GM23338 (cell line): ENCODE measurements at regions not wholly inside any gene's neighbourhood (a gene's known extent, or its start where the extent isn't known, plus 50 kb on each side); places are given as distances from the start of the nearest gene placed in this dataset.

Source experiments
- CREB1 ChIP-seq: fragments of 250-450 bp; sonication (Bioruptor Pico); IDR thresholded peaks from 2 replicates; pipeline ENCODE4 v1.5.0; 2020; ENCODE audit warnings: low read depth, mild to moderate bottlenecking, moderate library complexity
- ETS1 ChIP-seq: IDR thresholded peaks from 2 replicates; pipeline ENCODE4 v1.6.1; 2016; ENCODE audit warnings: antibody characterized with exemption
- EZH2 ChIP-seq: fragments of 200-600 bp; sonication (generic); IDR thresholded peaks from one replicate; pipeline ENCODE4 v1.8.0; 2017; ENCODE audit warnings: antibody characterized with exemption, mild to moderate bottlenecking, low read depth; ENCODE audit not compliant: unreplicated experiment
- EZH2phosphoT487 ChIP-seq: fragments of 200-600 bp; sonication (generic); IDR thresholded peaks from one replicate; pipeline ENCODE4 v1.8.1; 2018; ENCODE audit warnings: antibody characterized with exemption; ENCODE audit not compliant: unreplicated experiment
- JUNB ChIP-seq: IDR thresholded peaks from one replicate; pipeline ENCODE4 v1.6.1; 2016; ENCODE audit warnings: antibody characterized with exemption; ENCODE audit not compliant: unreplicated experiment
- NANOG ChIP-seq: IDR thresholded peaks from 2 replicates; pipeline ENCODE4 v1.6.1; 2016; ENCODE audit warnings: antibody characterized with exemption, borderline replicate concordance
- POLR2AphosphoS5 ChIP-seq: IDR thresholded peaks from 2 replicates; pipeline ENCODE4 v1.6.1; 2016; ENCODE audit warnings: antibody characterized with exemption, low read depth
- REST ChIP-seq: IDR thresholded peaks from one replicate; pipeline ENCODE4 v1.6.1; 2018; ENCODE audit warnings: antibody characterized with exemption; ENCODE audit not compliant: unreplicated experiment
- STAT1 ChIP-seq: IDR thresholded peaks from one replicate; pipeline ENCODE4 v1.6.1; 2016; ENCODE audit warnings: antibody characterized with exemption; ENCODE audit not compliant: unreplicated experiment
- ZNF114 ChIP-seq: fragments of 250-450 bp; sonication (Bioruptor Pico); IDR thresholded peaks from 2 replicates; pipeline ENCODE4 v1.5.0; 2020; ENCODE audit warnings: mild to moderate bottlenecking, moderate library complexity
- ZNF331 ChIP-seq: fragments of 250-450 bp; sonication (Bioruptor Pico); IDR thresholded peaks from 2 replicates; pipeline ENCODE4 v1.5.0; 2020; ENCODE audit warnings: low read depth, mild to moderate bottlenecking, moderate library complexity
- ZNF462 ChIP-seq: fragments of 250-450 bp; sonication (Bioruptor Pico); IDR thresholded peaks from 2 replicates; pipeline ENCODE4 v1.5.0; 2020; ENCODE audit warnings: mild to moderate bottlenecking, moderate library complexity
- TF ChIP-seq, protein P1 (sequence below), 2 experiments: fragments of 200-600 bp in 1 of 2; sonication (generic) in 1 of 2; conservative IDR thresholded peaks; 2 replicates each; pipeline versions ENCODE4 v1.5.1 to v1.6.1; 2016 to 2017; ENCODE audit warnings: antibody characterized with exemption in 2 of 2, low read depth in 2 of 2, mild to moderate bottlenecking in 2 of 2, moderate library complexity in 1 of 2

GRCh38 chr1:94633051-94633450 is 91.5 kb upstream of the F3 start:
- TF ChIP-seq JUNB (no peak), REST (no peak), POLR2AphosphoS5 (no peak), EZH2phosphoT487 (no peak), EZH2 (no peak), ETS1 (no peak), CREB1 (CRISPR knock-in tag) (no peak), ZNF114 (CRISPR knock-in tag) (no peak), NANOG (no peak), ZNF331 (CRISPR knock-in tag) (no peak), STAT1 (no peak), ZNF462 (CRISPR knock-in tag) (no peak)
- TF ChIP-seq, protein P1, sequence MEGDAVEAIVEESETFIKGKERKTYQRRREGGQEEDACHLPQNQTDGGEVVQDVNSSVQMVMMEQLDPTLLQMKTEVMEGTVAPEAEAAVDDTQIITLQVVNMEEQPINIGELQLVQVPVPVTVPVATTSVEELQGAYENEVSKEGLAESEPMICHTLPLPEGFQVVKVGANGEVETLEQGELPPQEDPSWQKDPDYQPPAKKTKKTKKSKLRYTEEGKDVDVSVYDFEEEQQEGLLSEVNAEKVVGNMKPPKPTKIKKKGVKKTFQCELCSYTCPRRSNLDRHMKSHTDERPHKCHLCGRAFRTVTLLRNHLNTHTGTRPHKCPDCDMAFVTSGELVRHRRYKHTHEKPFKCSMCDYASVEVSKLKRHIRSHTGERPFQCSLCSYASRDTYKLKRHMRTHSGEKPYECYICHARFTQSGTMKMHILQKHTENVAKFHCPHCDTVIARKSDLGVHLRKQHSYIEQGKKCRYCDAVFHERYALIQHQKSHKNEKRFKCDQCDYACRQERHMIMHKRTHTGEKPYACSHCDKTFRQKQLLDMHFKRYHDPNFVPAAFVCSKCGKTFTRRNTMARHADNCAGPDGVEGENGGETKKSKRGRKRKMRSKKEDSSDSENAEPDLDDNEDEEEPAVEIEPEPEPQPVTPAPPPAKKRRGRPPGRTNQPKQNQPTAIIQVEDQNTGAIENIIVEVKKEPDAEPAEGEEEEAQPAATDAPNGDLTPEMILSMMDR (conservative IDR thresholded peaks at IDR 0.05; ENCODE audit: low read depth in 2 of 2), result no peak
